NCI-H1930 (cell line): ENCODE measurements at regions not wholly inside any gene's neighbourhood (a gene's known extent, or its start where the extent isn't known, plus 50 kb on each side); places are given as distances from the start of the nearest gene placed in this dataset.
"Not testable (repeated sequence)": the region's sequence is repeated elsewhere in the genome, so short reads cannot be mapped to it uniquely, and the experiment has no call there.

ENCODE experiments used
- DNase-seq, 2 experiments: peaks; one replicate each; lab custom pipeline; 2025; lab: John Stamatoyannopoulos, UW

GRCh38 chr16:61181982-61182381 is 854.3 kb downstream of the CDH8 start:
- DNase-seq: no peak

- DNase-seq: no peak
Measured at GRCh38 chr16:61179561-61179960, 856.7 kb downstream of the CDH8 start.

- no peak for DNase-seq
Measured at GRCh38 chr16:61165797-61166196, 870.4 kb downstream of the CDH8 start.

GRCh38 chr16:61150351-61150750 is 885.9 kb downstream of the CDH8 start:
- DNase-seq: no peak

DNA sequence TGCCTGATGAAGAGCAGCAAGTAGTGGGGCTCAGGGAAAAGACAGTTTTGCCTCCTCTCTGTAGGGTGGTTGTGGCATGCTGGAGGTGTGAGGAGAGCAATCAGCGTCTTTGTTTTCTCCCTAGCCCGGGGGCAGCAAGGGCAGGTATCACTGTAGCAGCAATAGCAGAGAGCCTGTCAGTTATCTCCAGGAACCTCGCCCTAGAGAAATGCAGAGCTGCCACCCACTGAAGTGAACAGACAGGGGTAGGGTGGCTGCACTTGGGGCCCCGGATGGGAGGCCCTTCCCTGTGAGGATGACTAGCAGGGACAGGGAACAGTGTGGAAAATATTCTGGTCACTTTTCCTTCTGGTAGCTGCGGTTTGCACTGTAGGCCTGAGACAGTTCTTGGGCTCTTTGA is 886.5 kb downstream of the CDH8 start:
- DNase-seq: no peak

DNA sequence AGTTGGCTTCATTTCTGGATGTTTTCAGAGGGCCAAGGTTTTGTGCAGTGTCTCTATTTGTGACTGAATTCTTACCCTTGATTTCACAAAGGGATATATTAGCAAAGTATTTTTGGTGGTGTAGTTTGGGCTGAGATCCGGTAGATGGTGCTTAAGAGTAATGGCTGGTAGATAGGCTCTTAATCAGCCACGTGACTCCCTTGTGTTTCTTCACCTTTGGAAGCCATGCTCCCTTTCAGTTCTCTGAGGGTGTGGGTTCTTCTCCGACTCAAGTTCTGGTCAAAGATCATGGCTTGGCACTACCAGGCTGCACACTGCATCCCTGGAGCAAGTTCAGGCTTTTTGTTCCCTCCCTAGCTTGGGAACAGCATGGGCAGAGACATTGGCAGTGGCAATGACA is 887.3 kb downstream of the CDH8 start:
- no peak for DNase-seq

- DNase-seq: no peak
Measured at GRCh38 chr16:61146429-61146828, 889.8 kb downstream of the CDH8 start.

DNA sequence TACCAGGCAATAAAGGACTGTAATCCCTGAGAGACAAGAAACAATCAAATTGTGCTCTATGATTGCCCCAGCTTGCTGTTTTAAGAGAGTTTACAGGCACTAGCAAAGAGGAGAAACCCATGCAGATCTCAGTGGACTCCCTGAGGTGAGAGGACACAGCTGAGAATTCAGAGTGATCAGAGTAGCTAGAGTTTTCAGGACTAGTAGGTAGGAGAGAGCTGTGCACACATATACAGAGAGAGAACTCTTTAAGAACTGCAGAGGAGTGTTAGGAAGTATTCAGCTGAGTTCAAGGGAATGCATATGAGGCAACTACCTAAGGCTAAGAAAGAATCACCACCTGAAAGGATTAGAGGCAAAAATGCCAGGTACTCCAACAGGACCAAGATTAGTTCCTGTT is 904.8 kb downstream of the CDH8 start:
- no peak for DNase-seq

DNA sequence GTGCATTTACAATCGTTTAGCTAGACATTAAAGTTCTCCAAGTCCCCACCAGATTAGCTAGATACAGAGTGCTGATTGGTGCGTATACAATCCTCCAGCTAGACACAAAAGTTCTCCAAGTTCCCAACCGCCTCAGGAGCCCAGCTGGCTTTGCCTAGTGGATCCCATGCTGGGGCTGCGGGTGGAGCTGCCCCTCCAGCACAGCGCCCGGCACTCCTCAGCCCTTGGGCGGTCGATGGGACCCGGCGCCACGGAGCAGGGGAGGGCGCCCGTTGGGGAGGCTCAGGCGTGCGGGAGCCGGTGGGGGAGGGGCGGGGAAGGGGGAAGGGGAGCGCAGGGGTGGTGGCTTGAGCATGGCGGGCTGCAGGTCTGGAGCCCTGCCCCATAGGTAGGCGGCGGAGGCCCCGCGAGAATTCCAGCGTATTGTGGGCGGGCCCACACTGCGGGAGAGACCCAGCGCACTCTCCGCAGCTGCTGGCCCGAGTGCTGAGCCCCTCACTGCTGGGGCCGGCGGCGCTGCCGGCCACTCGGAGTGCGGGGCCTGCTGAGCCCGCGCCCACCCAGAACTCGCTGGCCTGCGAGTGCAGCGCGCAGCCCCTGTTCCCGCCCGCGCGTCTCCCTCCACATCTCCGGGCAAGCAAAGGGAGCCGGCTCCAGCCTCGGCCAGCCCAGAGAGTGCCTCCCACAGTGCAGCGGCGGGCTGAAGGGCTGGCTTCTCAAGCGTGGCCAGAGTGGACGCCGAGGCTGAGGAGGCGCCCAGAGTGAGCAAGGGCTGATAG is 907.5 kb downstream of the CDH8 start:
- DNase-seq: no peak

- no peak for DNase-seq
Measured at GRCh38 chr16:61105544-61105943, 930.7 kb downstream of the CDH8 start.

- DNase-seq: no peak
Measured at GRCh38 chr16:61098505-61098904, 937.7 kb downstream of the CDH8 start.

DNA sequence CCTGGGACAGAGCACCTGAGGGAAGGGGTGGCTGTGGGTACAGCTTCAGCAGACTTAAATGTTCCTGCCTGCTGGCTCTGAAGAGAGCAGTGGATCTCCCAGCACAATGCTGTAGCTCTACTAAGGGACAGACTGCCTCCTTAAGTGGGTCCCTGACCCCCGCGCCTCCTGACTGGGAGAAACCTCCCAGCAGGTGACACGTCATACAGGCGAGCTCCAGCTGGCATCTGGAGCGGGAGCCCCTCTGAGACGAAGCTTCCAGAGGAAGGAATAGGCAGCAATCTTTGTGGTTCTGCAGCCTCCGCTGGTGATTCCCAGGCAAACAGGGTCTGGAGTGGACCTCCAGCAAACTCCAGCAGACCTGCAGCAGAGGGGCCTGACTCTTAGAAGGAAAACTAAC is 944.9 kb downstream of the CDH8 start:
- not testable (repeated sequence) for DNase-seq

DNA sequence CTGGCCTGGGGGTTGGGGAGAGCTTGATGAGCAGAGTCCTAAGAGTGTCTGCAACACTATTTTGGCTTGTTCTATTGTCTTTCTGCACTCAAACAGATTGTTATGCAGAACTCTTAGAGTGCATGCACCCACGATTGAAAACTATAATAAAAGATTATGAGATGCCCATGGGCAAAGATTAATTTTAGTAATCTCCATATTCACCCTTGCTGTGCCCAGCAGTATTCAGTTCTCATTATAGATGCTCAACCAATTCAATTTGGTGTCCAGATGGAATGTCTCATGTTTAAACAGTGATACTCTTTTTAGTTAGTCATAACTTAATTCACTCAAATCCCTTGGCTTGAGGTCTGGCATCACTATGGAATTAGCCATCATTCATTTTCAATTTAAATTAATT is 952.5 kb downstream of the CDH8 start:
- DNase-seq: no peak

- DNase-seq: no peak
Measured at GRCh38 chr16:61074324-61074723, 961.9 kb downstream of the CDH8 start.

DNA sequence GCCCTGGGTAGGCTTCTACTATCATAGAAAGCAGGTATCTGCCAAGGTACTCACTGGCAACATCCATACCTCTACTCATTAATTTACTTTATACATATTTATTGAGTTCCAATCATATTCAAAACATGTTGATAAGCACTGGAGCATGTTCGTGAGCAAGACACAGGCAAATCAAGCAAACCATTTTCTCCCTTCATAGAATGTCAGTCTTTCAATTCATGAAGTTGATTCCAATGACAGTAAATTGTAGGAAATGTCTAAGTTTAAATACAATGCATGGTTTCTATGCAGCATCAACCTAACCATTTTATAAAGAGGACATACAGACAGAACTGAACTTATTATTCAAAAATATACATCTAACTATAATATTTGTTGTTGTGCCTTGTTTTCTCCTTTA is 978.6 kb downstream of the CDH8 start:
- no peak for DNase-seq

GRCh38 chr16:61050547-61050946 is 985.7 kb downstream of the CDH8 start:
- DNase-seq: no peak

GRCh38 chr16:61045931-61046330 is 990.3 kb downstream of the CDH8 start:
- DNase-seq: no peak

DNA sequence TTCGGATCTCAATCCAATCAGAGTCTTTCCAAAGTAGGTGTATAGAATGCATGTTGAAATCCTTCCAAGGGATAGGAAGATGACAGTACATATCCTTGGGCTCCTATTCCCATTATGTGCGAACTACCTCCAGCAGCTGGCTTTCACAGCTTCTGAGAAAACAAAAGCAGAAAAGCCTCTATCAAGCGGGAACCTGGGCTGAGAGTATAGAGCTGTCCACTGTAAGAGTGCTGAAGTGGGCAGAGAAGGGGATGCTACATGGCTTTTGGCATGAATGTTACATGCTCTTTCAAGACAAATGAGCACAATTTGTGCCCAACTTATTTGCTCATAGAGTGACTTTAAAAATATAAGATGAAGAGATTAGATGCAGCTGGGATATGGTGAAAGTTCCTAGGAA is 993.5 kb downstream of the CDH8 start:
- DNase-seq: no peak

DNA sequence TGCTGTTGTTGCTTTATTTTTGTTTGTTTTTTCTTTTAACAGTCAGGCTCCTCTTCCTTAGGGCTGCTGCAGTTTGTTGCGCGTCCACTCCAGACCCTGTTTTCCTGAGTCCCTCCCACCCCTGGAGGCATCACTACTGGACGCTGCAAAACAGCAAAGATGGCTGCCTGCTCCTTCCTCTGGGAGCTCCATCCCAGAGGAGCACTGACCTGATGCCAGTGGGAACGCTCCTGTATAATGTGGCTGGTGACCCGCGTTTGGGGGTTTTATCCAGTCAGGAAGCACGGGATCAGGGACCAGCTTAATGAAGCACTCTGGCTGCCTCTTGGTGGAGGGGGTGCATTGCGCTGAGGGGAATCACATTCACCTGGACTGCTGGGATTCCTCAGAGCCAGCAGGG is 1005.6 kb downstream of the CDH8 start:
- no peak for DNase-seq

GRCh38 chr16:61024180-61024900 is 1011.9 kb downstream of the CDH8 start:
- DNase-seq: no peak

DNA sequence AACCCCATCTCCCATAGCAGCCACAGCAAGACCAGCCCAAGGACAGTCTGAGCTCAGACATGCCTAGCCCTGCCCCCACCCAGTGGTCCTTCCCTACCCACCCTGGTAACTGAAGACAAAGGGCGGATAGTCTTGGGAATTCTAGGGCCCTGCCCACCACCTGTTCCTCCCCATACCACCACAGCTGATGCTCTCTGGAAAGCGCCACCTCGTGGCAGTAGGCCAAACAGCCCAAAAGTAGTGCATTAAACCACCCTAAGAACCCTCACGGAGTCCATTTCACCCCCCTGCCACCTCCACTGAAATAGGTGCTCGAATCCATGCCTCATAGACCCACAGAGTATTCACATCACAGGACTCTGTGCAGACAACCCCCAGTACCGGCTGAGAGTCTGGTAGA is 1021.4 kb downstream of the CDH8 start:
- DNase-seq: no peak

DNA sequence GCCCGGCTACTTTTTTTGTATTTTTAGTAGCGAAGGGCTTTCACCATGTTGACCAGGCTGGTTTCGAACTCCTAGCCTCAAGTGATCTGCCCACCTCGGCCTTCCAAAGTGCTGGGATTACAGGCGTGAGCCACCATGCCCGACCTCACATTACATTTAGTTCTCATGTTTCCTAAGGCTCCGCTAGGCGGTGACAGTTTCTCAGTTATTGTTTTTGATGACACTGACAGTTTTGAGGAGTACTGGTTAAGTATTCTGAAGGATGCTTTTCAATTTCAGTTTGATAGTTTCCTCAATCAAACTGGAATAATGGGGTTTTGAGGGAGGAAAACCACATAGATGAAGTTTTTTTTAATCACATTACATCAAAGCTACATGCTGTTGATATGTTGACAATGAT is 1028.5 kb downstream of the CDH8 start:
- DNase-seq: no peak

- DNase-seq: no peak
Measured at GRCh38 chr16:61005952-61006351, 1030.3 kb downstream of the CDH8 start.
